ENCODE measurements at regions not wholly inside any gene's neighbourhood (a gene's known extent, or its start where the extent isn't known, plus 50 kb on each side); places are given as distances from the start of the nearest gene placed in this dataset.
"Not testable (repeated sequence)": the region's sequence is repeated elsewhere in the genome, so short reads cannot be mapped to it uniquely, and the experiment has no call there.

DNA sequence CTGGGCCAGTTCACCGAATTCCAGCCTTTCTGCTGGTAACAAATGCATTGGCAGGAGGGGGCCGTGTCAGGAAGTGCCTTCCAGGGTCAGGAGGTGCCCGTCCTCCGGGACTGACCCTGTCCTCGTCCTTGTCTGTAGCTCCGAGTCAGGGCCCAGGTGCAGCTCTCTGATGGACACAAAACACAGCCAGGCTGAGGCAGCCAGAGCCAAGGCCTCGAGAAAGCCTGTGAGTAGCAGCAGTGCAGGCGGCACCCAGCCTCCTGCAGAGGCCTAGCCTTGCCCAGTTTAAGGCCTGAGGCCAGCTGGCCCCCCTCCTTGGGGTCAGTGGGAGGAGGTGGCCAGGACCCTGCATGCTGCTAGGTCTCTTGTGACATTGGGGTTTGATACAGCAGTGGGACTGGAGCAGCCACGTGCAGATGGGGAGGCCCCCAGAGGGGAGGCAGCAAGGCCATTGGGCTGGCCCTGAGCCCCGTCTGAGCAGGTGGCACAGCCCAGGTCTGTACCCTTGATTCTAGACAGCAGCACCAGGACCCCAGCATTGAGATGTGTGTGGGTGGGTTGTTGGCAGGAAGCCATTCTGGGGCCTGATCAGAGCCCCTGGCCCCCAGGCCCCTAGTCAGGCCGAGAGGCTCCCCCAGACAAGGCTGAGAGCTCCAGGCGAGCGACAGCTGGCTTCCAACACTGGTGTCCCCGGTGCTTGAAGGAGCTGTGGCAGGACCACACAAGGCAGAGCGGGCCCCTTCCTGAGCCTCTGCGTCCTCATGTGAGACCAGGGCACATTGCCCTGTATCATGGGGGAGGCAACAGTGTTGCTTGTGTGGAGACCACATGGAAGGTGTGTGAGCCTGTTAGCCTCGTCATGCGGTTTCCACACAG lies 196.9 kb downstream of the LIPI start:
- H3K27me3 ChIP-seq (ENCODE audit: insufficient read depth in 3 of 3, low read length in 2 of 3); H3K9me3 ChIP-seq; H3K4me3 ChIP-seq; H3K27ac ChIP-seq; H3K4me1 ChIP-seq; ATAC-seq; H3K36me3 ChIP-seq (ENCODE audit: insufficient read depth in 1 of 2, low read depth in 1 of 2); intact Hi-C loops (cut with DNase I); DNase-seq: not testable (repeated sequence)
- 78 to 84% (median 79%) methylated on average over 16 to 18 of the region's 18 CpGs for WGBS, 3 donors

DNA sequence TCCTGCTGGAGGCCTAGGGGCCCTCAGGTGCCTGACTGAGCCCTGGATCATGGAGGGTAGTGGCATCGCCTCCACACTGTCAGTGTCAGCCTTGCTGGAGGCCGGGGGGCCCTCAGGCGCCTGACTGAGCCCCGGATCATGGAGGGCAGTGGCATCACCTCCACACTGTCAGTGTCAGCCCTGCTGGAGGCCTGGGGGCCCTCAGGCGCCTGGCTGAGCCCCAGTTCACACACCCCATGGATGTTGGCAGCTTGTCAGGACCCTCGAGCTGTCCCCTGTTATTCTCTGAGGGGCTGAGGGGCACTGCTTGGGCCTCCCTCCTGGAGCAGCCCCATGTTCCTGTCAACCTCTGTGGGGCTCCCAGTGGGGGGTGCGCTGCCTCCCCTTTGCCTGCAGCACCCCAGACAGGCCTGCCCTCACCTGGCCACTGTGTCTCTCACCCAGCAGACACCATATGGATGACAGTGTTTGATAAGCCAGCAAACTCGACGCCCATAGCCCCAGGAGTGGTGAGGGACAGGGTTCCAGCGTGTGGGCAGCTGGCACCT lies 197.6 kb downstream of the LIPI start:
- DNase-seq: no peak
- no peaks in the 10 kb centered on the region for H3K36me3 ChIP-seq (ENCODE audit: insufficient read depth in 1 of 2, low read depth in 1 of 2)
- no peak overlapping the region for H3K27ac ChIP-seq
- 71 to 82% (median 75%) methylated on average over 9 to 10 of the region's 10 CpGs for WGBS, 3 donors
- no peaks in the 10 kb centered on the region for H3K9me3 ChIP-seq
- ATAC-seq: no peak
- H3K4me3 ChIP-seq: no peak overlapping the region
- no peak for TF ChIP-seq CTCF (IDR thresholded peaks at IDR 0.05)
- intact Hi-C loops (cut with DNase I): no loop called here
- H3K27me3 ChIP-seq (ENCODE audit: insufficient read depth in 3 of 3, low read length in 2 of 3): no peaks in the 10 kb centered on the region
- no peaks in the 10 kb centered on the region for H3K4me1 ChIP-seq

GRCh38 chr21:14012409-14012808 lies 198.3 kb downstream of the LIPI start:
- intact Hi-C loops (cut with DNase I): no loop called here
- DNase-seq: peak in 1 of 2 donors; percentile 36
- no peaks in the 10 kb centered on the region for H3K9me3 ChIP-seq
- H3K36me3 ChIP-seq (ENCODE audit: insufficient read depth in 1 of 2, low read depth in 1 of 2): no peaks in the 10 kb centered on the region
- H3K27ac ChIP-seq: no peak overlapping the region
- no peak for TF ChIP-seq CTCF (IDR thresholded peaks at IDR 0.05)
- no peak for ATAC-seq
- WGBS, 3 donors: 84 to 93% (median 91%) methylated on average over 8 to 9 of the region's 9 CpGs
- no peaks in the 10 kb centered on the region for H3K4me1 ChIP-seq
- H3K4me3 ChIP-seq: no peak overlapping the region
- H3K27me3 ChIP-seq (ENCODE audit: insufficient read depth in 3 of 3, low read length in 2 of 3): no peaks in the 10 kb centered on the region

DNA sequence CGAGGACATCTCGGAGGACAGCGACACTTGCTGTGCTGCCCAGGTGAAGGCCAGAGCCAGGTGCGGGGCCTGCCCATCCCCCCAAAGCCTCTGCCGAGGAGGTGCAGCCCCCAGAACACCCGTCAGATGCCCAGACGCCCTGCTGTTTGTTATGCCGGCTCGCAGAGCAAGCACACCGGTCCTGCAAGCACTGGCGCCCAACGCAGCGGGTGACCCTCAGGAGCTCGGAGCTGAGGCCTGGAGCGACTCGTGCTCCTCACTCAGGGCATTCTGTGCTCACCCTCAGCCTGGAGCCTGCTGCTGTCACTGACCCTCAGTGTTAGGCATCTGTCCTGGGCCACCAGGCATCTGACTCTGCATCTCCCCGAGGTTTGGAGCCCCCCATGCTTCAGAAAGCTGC lies 199.0 kb downstream of the LIPI start:
- H3K36me3 ChIP-seq (ENCODE audit: insufficient read depth in 1 of 2, low read depth in 1 of 2); DNase-seq; H3K9me3 ChIP-seq; intact Hi-C loops (cut with DNase I); ATAC-seq; H3K27me3 ChIP-seq (ENCODE audit: insufficient read depth in 3 of 3, low read length in 2 of 3); H3K4me3 ChIP-seq; H3K4me1 ChIP-seq; H3K27ac ChIP-seq: not testable (repeated sequence)
- 82 to 91% (median 85%) methylated on average over 16 to 17 of the region's 17 CpGs for WGBS, 3 donors

DNA sequence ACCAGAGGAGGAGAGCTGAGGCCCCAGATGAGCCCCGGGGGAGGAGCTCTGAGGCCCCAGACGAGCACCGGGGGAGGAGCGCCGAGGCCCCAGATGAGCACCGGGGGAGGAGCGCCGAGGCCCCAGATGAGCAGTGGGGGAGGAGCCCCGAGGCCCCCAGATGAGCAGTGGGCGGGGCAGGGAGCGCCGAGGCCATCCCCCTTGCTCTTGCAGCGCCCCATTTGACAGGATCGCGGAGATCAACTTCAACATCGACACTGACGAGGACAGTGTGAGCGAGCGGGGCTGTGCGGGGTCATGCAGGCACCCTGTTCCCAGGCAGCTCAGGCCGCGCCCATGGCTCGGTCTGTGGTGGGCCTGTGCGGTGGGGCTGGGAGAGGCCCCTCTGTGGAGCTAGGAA lies 199.6 kb downstream of the LIPI start:
- WGBS, 3 donors: 91 to 92% (median 91%) methylated on average over 17 to 24 of the region's 24 CpGs
- H3K4me3 ChIP-seq; H3K9me3 ChIP-seq; H3K27ac ChIP-seq; ATAC-seq; H3K27me3 ChIP-seq (ENCODE audit: insufficient read depth in 3 of 3, low read length in 2 of 3); H3K4me1 ChIP-seq; intact Hi-C loops (cut with DNase I); H3K36me3 ChIP-seq (ENCODE audit: insufficient read depth in 1 of 2, low read depth in 1 of 2): not testable (repeated sequence)
- DNase-seq: peak in 1 of 2 donors; percentile 39

- H3K27me3 ChIP-seq (ENCODE audit: insufficient read depth in 3 of 3, low read length in 2 of 3): no peaks in the 10 kb centered on the region
- H3K27ac ChIP-seq: no peak overlapping the region
- no peak overlapping the region for H3K4me3 ChIP-seq
- DNase-seq (no peak), ATAC-seq (no peak)
- TF ChIP-seq CTCF (IDR thresholded peaks at IDR 0.05): no peak
- intact Hi-C loops (cut with DNase I): no loop called here
- no peaks in the 10 kb centered on the region for H3K36me3 ChIP-seq (ENCODE audit: insufficient read depth in 1 of 2, low read depth in 1 of 2)
- no peaks in the 10 kb centered on the region for H3K4me1 ChIP-seq
- H3K9me3 ChIP-seq: no peaks in the 10 kb centered on the region
- 69 to 86% (median 78%) methylated on average over 7 to 8 of the region's 8 CpGs for WGBS, 3 donors
These were observed 200.0 kb downstream of the LIPI start for GRCh38 chr21:14010729-14011128.

- 77 to 83% (median 82%) methylated on average over 6 of the region's 6 CpGs for WGBS, 3 donors
- H3K27ac ChIP-seq; ATAC-seq; H3K36me3 ChIP-seq (ENCODE audit: insufficient read depth in 1 of 2, low read depth in 1 of 2); H3K9me3 ChIP-seq; H3K4me3 ChIP-seq; H3K27me3 ChIP-seq (ENCODE audit: insufficient read depth in 3 of 3, low read length in 2 of 3); intact Hi-C loops (cut with DNase I); DNase-seq; H3K4me1 ChIP-seq: not testable (repeated sequence)
These were observed 200.8 kb downstream of the LIPI start for GRCh38 chr21:14009990-14010389.

GRCh38 chr21:14009238-14009981 lies 201.3 kb downstream of the LIPI start:
- intact Hi-C loops (cut with DNase I); DNase-seq: not testable (repeated sequence)
- 90% methylated on average over 21 to 22 of the region's 22 CpGs for WGBS, 3 donors

More at GRCh38 chr21:14009238-14009981, 201.3 kb downstream of the LIPI start:
- not testable (repeated sequence) for H3K27me3 ChIP-seq (ENCODE audit: insufficient read depth in 3 of 3, low read length in 2 of 3); H3K4me3 ChIP-seq; ATAC-seq; H3K36me3 ChIP-seq (ENCODE audit: insufficient read depth in 1 of 2, low read depth in 1 of 2); H3K27ac ChIP-seq; H3K9me3 ChIP-seq; H3K4me1 ChIP-seq
